Embryonic facial prominence (tissue), 1 donor: ENCODE measurements at regions not wholly inside any gene's neighbourhood (a gene's known extent, or its start where the extent isn't known, plus 50 kb on each side); places are given as distances from the start of the nearest gene placed in this dataset.

Source experiments
- DNase-seq: peaks from one replicate; pipeline ENCODE4 v3.0.0-alpha.2; 2016; ENCODE audit errors: extremely low spot score

DNA sequence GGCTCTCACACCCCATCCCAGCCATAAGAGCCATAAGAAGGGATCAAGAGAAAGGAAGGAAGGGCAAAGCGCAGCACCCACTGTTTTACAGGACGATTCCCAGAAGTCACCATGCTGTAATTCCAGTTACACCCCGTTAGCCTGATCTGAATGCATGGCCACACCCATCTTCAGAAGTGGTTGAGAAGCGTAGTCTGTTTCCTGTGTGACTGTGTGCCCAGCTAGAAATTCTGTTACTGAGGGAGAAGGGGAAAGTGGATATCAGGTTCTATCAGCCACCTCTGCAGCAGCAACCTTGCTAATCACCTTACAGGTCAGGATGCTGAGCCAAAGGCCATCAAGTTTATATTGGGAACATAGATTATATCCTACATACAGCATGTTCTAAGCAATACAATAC lies 260.0 kb downstream of the ABHD5 start:
- no peak for DNase-seq

DNA sequence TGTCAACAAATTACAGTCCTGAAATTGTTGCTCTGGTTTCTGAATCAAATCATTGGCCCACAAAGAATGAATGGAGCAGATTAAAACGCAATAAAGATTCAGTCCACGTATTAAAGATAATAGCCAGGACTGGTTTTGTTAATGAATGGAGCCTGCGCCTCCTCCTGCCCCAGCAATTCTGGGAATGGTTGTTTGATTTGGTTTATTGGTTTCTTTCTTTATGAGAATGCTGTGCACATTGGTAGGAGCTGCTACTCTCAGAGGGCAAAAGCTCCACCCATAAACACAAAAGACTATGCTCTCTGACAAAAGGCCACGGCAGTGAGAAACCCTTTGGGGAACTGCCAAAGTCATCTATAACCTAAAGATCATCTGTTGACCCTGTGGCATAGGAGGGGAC lies 261.1 kb downstream of the ABHD5 start:
- no peak for DNase-seq

DNA sequence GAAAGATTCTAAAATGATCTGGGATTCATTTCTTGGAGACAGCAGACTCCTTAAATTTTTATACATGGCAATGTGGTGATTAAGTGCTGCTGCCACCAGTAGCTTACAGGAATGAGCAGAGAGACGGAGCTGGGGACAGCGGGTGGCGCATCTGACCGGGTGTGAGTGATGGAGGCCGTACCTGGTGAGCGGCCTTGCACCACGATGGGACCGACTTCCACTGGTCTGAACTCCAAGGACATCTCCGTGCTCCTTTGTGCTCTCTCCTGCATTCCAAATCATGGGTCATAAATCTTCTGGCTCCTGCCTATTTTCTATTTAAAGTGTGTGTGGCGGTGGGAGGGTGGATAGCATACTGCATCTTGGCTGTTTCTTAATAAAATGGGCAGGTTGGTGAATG lies 262.6 kb downstream of the ABHD5 start:
- DNase-seq, result no peak

DNA sequence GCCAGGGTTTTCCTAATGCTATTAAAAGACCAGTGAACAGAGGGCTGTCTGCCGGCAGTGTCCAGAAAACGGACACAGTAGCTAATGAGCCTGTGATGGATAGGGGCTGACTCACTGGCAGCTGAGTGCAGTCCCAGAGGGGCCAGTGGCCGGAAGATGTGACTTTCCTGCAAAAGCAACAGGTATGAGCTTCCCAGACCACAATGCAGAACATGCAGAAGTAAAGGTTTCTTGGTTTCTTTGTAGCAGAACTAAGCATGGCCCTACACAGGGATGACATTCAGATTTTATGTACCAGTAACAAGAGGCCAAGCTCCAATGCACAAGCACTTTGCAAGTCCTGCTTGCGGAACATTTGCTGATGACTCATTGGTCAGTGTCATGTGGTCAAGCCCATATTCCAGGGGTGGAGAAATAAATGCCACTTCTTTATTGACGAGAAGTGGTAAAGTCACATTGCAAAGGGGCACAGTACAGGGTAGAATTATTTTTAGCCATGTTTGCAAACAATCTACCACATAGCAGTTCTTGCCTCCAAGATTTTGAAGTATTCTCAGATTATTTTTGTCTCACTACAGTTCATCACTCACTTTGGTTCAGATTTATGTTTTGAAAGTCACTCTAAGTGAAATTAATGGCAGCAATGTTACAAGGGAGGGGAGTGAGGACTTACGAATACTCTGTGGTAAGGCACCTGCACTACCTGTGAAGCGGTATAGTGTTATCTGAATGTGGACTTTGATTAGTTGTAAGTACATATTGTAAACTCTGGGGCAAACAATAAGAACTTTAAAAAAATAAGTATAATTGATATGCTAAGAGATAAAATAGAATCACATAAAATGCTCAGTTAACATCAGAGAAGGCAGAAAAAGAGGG lies 263.3 kb downstream of the ABHD5 start:
- DNase-seq, result no peak

DNA sequence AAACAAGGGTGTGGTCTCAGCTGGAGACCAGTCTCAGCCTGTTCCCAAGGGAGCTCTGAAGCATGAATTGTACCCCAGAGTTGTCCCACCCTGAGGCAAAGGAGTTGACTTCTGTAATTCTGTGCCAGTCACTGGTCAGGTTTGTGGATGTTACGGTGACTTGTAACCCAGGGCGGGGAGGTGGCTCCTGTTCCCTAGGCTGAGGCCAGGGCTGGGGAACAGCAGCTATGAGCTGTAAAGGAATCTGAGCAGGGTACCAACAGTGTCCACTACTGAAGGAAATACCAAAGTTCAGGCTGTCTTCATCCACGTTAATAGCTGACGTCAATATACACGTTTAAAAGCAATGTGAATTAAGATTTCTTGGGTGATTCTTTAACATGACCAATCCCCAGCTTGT lies 266.2 kb downstream of the ABHD5 start:
- DNase-seq, result no peak

DNA sequence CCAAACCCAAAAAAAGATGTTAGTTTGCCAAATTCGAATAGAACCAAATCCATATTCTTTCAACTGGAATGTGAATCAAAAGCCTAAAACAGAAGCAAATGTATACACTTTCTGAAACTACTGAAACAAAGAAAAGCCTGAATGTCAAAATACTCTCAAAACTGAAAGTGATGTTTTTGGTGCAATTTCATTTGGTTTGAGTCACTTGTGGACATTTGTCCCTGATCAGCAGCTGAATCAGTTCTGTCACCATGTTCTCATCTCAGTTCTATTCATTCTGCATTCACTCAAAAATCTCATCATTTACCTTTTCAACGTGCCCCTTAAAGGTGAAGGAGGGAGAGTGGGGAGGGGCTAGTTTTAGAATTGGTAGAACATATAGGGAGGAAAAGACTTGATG lies 266.8 kb downstream of the ABHD5 start:
- no peak for DNase-seq

DNA sequence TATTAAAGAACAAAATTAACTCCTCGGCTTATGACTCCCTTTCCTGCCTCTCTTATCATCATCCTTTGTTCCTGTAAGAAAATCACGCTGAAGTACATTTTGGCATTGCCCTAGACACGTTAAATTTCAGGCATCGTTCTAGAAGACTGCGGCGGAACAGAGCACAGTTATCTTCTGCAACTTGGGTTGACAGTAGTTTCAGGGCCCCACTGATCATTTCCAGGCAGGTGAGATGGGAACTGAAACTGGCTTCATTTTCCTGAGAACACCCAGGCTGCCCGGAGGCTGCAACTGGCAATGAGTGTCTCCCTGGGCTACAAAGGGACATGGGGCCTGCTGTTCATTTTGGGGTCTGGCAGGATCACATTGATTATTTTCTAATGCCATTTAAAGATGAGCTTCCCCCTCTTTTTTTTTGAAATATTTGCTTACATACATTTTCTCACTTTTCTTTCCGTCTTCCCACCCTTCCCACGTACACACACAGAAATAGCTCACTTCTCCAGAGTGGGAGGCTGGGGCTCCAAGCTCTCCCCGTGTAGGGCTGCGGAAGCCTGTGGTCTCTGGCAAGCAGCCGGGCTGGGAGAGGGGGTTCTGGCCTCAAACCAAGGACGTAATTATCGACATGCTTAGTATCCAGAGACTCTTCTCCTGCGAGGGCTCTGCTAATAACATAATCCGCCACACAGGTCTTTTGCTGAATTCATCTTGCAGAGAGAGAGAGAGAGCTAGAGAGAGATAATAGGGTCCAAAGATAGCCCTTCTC lies 267.4 kb downstream of the ABHD5 start:
- no peak for DNase-seq

DNA sequence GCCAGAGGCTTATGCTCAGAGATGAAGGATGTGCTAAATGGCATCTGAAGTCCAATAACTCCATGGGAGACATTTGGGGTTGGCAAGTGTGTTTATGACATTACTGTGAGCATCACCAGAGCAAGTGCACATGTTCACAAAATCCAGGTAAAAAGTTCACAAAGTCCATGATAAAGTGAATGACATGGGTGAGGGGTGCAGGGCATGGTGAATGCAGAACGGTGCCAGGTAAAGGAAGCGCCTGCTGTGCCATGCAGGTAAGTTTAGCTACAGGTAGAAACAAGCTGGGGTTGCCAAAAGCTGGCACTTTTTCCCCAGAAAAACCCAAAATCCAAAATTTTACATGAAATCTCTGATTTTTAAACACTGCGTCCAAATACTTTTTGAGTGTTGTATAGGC lies 268.2 kb downstream of the ABHD5 start:
- DNase-seq, result no peak

DNA sequence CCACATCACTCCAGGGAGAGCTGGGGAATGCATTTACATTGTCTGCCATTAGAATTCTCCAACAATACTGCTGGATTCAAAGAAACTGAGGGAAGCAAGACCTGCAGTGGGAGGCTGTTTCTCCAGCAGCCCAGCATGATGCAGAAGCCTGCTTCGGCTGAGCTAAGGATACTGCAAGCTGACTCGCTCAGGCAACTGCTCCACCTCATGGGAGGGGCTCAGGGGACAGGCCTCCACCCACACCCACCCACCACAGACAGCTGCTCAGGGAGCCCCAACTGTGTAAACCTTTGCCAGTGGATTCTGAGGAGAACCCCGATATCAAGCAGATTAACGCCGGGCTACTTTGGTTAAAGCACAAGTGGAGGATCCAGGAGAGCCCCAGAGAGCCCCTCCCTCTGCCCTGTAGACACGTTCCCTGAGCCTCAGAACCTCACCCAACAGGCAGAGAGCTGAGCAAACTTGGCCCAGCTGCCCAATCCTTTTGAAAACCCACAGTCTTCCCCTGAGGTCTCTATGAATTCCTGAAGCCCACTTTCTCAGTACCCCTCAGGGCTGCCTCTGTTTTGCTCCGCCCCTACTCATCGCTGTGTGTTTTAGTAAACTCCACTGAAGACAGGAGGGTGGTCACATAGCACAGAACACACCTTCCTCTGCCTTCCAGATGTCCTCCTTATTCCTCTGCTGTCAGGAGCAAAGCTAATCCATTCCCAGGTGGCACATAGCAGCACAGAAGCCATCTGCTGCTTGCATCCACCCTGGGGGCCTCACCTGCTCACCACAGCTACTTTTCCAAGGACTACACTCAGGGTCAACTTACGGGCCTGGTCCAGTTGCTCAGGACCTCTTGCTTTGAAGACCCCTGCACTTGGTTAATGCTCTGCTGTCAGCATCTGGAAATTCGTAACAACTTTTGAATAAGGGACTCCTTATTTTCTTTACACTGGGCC lies 269.0 kb downstream of the ABHD5 start:
- DNase-seq, result no peak

DNA sequence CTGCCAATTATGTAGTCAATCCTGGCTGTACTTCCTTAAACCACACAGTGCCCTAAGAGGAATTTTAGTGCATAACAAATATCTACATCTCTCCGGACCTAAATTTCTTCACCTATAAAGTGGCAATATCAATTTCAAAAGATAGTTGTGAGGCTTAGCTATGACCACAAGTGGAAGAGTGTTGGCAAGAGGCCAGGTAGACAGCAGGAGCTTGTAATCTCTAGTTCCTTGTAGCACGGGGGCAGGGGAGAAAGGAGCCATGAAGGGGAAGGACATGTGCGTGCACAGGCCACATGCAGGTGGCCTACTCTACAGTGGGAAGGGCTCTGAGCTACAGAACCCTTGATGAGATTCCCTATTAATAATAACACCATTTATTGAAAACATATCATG lies 269.7 kb downstream of the ABHD5 start:
- peak; percentile 42 for DNase-seq

DNA sequence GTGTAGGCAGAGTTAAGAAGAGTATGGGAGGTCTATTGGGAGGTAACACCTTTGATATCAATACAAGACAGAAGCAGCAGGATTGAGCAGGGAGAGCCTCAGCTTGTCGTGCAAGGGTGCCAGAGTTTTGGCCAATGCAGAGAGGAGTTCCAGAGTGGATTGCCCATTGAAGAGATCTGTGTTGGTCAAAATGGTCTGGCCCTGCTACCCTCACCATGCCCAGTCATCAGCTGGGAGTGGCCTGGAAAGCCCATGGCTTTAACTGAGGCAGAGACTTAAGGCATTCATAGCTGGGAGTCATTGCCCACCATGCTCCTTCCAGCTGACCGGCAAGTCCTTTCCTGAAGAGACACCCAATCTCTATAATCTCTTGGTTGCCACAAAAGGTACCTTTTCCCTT lies 271.3 kb downstream of the ABHD5 start:
- DNase-seq, result no peak

DNA sequence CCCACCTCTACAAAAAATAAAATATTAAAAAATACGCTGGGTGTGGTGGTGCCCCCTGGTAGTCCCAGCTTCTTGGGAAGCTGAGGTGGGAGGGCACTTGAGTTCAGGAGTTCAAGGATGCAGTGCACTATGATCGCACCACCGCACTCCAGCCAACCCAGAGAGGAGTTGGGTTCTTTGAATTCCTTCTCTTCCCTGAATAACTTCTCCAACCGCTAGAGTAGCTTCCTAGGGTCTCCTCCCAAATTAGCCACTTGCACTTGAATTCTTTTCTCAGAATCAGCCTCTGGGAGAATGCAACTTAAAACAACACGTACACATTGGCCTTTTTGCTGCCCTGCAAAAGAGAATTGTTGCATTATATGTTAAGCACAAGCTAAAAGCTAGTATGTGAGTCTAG lies 272.5 kb downstream of the ABHD5 start:
- DNase-seq, result no peak

DNA sequence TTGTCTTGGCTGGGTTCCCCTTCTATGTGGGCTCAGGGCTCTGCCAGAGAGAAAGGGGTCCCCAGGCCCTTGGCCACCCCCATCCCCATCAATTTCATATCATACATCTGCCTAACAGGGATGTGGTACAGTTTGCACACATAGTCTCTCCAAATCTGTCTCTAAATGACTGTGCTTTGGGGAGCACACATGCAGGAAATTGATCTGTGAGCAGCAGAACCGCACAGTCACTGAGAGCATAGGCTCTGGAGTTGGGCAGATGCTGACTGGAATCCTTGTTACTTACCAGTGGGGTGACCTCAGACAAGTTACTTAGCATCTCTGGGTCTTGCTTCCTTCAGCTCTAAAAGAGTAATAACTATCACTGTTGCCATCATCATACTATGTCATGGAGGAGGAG lies 273.9 kb downstream of the ABHD5 start:
- DNase-seq, result no peak

DNA sequence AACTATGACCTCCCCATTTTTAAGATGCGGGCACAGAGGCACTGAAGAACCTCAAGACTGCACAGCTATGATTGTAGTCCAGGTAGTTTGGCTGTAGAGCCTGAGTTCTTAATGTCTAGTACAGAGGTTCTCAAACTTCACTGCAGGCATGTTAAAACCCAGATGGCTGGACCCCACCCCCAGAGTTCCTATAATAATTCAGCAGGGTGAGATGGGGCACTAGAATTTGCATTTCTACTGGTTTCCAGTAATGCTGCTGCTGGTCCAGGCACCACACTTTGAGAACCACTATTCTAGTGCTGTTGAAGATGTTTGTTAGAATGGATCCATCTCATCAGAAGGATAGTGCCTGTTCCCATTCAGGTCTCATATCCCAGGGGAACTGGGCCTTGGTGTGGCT lies 274.9 kb downstream of the ABHD5 start:
- DNase-seq, result no peak

DNA sequence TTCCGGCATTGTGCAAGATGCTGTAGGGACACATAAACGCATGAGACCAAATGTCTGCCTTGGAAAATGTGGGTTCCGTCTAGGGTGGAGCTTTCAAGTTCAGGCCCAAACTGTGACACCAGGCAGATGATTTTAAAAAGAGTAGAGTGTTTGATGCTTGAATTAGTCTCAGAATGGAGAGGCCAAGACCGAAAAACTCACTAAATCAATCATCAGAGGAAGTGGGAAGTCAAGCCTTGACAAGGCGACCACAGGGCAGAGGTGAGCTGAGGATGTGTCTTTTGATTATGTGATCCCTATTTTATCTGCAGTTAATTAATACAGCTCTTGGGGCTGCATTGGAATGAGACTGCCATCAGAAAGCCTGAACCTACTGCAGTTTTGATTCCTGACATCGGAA lies 275.4 kb downstream of the ABHD5 start:
- DNase-seq, result no peak

DNA sequence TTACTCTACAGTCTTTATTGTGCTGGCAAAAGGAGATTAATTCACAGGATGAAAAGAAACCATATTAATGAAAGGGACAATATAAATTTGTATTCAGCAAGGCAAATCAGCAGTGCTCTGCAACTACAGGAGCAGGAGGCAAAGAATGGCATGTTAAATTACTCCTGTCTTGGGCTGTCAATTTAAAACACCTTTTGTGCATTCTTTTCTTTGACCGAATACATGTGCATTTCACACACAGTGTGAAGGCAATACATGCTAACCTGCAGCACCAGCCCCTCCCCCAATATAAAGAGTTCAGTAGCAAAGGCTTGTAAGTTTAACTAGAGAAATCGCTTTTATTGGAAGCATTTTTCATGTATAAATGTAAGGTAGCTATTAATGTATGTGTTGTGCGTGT lies 275.2 kb upstream of the TOPAZ1 start:
- DNase-seq, result no peak

DNA sequence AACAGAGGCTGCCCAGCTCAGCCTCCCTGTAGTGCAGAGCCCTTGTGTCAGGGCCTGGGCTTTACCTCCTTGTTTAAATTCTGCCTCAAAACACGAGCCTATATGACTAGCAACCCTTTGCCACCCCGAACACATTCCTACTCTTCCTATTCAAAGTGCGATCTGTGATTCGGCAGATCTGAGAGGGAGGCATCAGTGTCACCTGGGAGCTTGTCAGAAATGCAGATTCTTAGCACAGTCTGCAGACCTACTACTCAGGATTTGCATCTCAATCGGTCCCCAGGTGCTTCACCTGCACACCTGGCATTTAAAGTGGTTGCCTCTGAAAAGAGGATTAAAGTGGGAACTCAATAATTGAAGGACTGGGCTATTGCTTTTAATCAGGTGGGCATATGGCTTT lies 273.2 kb upstream of the TOPAZ1 start:
- DNase-seq, result no peak

DNA sequence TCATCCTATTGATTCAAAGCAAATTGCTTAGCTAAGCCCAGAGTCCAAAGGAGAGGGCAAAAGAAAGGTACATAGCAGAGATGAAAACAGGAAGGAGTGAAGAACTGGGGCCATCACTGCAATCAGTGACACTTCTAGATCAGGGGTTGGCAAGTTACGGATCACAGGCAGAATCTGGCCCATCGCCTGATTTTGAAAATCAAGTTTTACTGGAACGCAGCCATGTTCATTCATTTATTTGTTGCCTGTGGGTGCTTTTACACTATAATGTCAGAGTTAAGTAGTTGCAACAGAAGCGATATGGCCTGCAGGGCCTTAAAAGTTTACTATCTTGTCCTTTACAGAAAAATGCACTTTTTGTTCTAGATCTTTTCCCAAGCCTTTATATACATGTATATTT lies 271.7 kb upstream of the TOPAZ1 start:
- DNase-seq, result no peak

DNA sequence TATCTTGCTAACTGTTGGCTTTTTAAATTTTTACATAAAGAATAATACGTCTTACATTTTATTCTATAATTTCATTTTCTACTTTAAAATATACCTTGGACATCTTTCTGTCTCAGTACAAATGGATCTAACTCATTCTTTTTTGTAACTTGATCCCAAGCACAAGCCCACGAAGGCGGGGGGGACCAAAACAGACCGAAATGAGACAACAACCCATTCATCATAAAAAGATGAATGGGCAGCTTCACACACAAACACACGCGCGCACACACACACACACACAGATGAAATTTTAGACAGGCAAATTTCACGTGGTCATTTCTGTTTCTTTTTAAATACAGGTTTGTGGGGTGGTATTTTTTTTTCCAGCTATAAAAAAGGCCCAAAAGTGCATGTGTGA lies 271.3 kb upstream of the TOPAZ1 start:
- no peak for DNase-seq

DNA sequence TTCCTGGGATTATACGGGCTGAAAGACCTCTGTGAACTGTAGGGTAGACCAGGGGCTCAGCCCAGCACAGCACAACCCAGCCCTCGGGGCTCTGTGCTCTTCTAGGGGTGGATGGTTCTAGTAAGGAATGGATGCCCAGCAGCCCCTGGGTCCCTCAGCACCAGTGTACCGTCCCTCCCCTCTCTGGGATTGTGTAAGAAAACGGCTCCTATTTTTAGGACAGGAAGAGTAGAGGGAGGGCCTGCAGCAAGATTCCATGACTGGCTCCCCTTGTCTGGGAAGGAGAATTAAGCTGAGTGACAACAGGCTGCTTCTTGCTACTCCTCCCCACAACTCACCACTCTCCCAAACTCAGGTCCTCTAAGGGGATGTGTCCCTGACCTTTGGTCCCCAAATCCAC lies 270.8 kb upstream of the TOPAZ1 start:
- no peak for DNase-seq

DNA sequence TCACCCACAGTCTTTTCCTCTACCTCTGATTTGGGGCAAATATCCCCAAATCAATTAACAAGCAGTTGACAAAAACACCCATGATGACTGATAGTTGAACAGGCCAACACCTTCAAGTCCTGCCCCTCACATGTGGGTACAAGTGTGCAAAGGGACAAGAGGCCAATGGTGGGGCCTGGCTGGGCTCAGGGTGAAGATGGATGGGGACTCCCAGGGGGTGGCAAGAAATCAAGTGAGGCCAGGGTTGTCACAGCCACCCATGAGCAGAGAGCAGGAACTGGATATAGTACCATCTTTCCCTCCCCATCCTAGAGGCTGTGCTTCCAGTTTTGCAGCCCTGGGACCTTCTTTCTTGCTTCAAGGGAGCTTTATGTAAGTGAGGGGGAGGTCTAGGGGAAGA lies 270.2 kb upstream of the TOPAZ1 start:
- DNase-seq, result no peak

DNA sequence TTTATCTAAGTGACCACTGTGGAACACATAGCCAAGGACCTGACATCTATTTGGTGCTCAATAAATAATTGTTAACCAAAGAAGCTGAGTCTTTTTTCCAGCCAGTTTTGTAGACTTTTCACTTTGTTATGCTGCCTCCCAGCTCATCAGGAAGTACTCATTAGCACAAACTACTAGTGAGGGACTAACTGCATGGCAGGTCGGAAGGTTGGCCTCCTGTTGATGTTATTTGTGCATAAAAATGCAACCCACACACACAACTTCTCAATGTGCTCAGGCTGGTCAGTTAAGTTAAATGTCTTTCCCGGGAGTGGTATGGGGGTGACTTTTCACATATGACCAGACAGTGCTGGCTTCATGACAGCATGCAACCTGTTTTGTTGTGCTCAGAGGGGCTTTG lies 263.0 kb upstream of the TOPAZ1 start:
- no peak for DNase-seq
